HG02973 (cell line): ENCODE measurements at regions not wholly inside any gene's neighbourhood (a gene's known extent, or its start where the extent isn't known, plus 50 kb on each side); places are given as distances from the start of the nearest gene placed in this dataset.

ENCODE experiments used
- ATAC-seq: cut with Tn5 transposase; IDR thresholded peaks from one replicate; pipeline ENCODE4 v1.9.1; 2021; ENCODE audit warnings: moderate library complexity; ENCODE audit not compliant: unreplicated experiment

- no peak for ATAC-seq
Observed at GRCh38 chr2:106941372-106941993, 55.5 kb upstream of the ST6GAL2 start.

GRCh38 chr2:106943468-106944200 lies 57.7 kb upstream of the ST6GAL2 start:
- no peak for ATAC-seq

- no peak for ATAC-seq
Observed at GRCh38 chr2:106944215-106944614, 58.2 kb upstream of the ST6GAL2 start.

- ATAC-seq, result no peak
Observed at GRCh38 chr2:106948540-106948939, 62.6 kb upstream of the ST6GAL2 start.

GRCh38 chr2:106953236-106953635 lies 67.3 kb upstream of the ST6GAL2 start:
- ATAC-seq, result no peak

GRCh38 chr2:106953779-106954178 lies 67.8 kb upstream of the ST6GAL2 start:
- no peak for ATAC-seq

- ATAC-seq, result no peak
Observed at GRCh38 chr2:106954304-106954703, 68.3 kb upstream of the ST6GAL2 start.

- no peak for ATAC-seq
Observed at GRCh38 chr2:106956416-106956815, 70.4 kb upstream of the ST6GAL2 start.

GRCh38 chr2:106956879-106957278 lies 70.9 kb upstream of the ST6GAL2 start:
- no peak for ATAC-seq

GRCh38 chr2:106959975-106960682 lies 74.2 kb upstream of the ST6GAL2 start:
- ATAC-seq, result no peak

GRCh38 chr2:106960683-106961161 lies 74.8 kb upstream of the ST6GAL2 start:
- ATAC-seq, result no peak

- ATAC-seq, result no peak
Observed at GRCh38 chr2:106961328-106961727, 75.4 kb upstream of the ST6GAL2 start.

GRCh38 chr2:106963156-106963555 lies 77.2 kb upstream of the ST6GAL2 start:
- ATAC-seq, result no peak

GRCh38 chr2:106963893-106964292 lies 77.9 kb upstream of the ST6GAL2 start:
- ATAC-seq, result no peak

- ATAC-seq, result no peak
Observed at GRCh38 chr2:106965611-106966010, 79.6 kb upstream of the ST6GAL2 start.

- no peak for ATAC-seq
Observed at GRCh38 chr2:106969777-106970176, 83.8 kb upstream of the ST6GAL2 start.

GRCh38 chr2:106970471-106971261 lies 84.7 kb upstream of the ST6GAL2 start:
- no peak for ATAC-seq

- ATAC-seq, result no peak
Observed at GRCh38 chr2:106972782-106973181, 86.8 kb upstream of the ST6GAL2 start.

GRCh38 chr2:106974891-106975290 lies 88.9 kb upstream of the ST6GAL2 start:
- no peak for ATAC-seq

GRCh38 chr2:106975641-106976040 lies 89.7 kb upstream of the ST6GAL2 start:
- no peak for ATAC-seq

GRCh38 chr2:106976548-106976947 lies 90.6 kb upstream of the ST6GAL2 start:
- no peak for ATAC-seq
